ENCODE measurements at regions not wholly inside any gene's neighbourhood (a gene's known extent, or its start where the extent isn't known, plus 50 kb on each side); places are given as distances from the start of the nearest gene placed in this dataset.

DNA sequence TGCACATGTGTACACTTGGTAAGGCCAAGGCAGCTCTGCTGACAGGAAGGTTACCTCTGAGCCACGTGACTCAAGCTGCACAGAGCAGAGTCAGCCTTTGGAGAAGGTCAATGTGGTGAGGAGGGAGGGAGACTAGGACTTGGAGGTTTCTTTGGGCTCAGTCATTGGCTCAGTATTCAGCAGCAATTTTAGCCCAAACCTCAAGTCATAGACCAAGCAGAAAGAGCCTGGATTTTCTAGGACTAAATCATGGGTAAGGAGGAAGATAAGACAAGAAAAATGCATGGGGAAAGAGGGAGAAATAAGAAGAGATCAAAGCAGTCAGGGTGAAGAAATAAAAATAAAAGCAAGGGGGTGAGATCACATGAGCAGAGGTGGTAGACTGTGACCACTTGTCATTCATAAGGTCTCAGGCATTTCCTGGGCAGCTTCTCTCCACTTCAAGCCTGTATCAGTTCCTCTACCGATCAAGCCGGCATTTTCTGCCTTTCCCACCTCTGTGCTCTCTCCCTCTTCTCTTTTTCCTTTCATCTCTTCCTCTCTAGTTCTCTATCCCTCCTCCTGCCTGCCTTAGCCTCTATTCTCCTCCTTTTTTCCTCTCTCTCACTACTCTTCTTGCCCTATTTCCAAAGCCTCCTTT lies 51.7 kb upstream of the DUSP10 start:
- TF ChIP-seq, protein P1, sequence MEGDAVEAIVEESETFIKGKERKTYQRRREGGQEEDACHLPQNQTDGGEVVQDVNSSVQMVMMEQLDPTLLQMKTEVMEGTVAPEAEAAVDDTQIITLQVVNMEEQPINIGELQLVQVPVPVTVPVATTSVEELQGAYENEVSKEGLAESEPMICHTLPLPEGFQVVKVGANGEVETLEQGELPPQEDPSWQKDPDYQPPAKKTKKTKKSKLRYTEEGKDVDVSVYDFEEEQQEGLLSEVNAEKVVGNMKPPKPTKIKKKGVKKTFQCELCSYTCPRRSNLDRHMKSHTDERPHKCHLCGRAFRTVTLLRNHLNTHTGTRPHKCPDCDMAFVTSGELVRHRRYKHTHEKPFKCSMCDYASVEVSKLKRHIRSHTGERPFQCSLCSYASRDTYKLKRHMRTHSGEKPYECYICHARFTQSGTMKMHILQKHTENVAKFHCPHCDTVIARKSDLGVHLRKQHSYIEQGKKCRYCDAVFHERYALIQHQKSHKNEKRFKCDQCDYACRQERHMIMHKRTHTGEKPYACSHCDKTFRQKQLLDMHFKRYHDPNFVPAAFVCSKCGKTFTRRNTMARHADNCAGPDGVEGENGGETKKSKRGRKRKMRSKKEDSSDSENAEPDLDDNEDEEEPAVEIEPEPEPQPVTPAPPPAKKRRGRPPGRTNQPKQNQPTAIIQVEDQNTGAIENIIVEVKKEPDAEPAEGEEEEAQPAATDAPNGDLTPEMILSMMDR (IDR thresholded peaks at IDR 0.05), result no peak
- TF ChIP-seq POLR2A (IDR thresholded peaks at IDR 0.05), result no peak
